HG03039 (cell line): ENCODE measurements at regions not wholly inside any gene's neighbourhood (a gene's known extent, or its start where the extent isn't known, plus 50 kb on each side); places are given as distances from the start of the nearest gene placed in this dataset.
"Not testable (repeated sequence)": the region's sequence is repeated elsewhere in the genome, so short reads cannot be mapped to it uniquely, and the experiment has no call there.

Source experiments
- ATAC-seq: cut with Tn5 transposase; IDR thresholded peaks from one replicate; pipeline ENCODE4 v1.9.1; 2021; ENCODE audit warnings: mild to moderate bottlenecking, moderate library complexity; ENCODE audit not compliant: unreplicated experiment

GRCh38 chr16:66035096-66035495 is 331.4 kb upstream of the CDH5 start:
- no peak for ATAC-seq

- no peak for ATAC-seq
Observed at GRCh38 chr16:66032841-66033240, 333.6 kb upstream of the CDH5 start.

GRCh38 chr16:66030036-66030435 is 336.5 kb upstream of the CDH5 start:
- ATAC-seq = no peak

- ATAC-seq = no peak
Observed at GRCh38 chr16:66028510-66029216, 337.8 kb upstream of the CDH5 start.

- no peak for ATAC-seq
Observed at GRCh38 chr16:66026787-66027330, 339.6 kb upstream of the CDH5 start.

GRCh38 chr16:66026211-66026610 is 340.3 kb upstream of the CDH5 start:
- ATAC-seq = no peak

- ATAC-seq = no peak
Observed at GRCh38 chr16:66025751-66026150, 340.7 kb upstream of the CDH5 start.

GRCh38 chr16:66024567-66024966 is 341.9 kb upstream of the CDH5 start:
- not testable (repeated sequence) for ATAC-seq

- ATAC-seq = no peak
Observed at GRCh38 chr16:66023481-66023880, 343.0 kb upstream of the CDH5 start.

- peak; percentile 78 for ATAC-seq
Observed at GRCh38 chr16:66020642-66021041, 345.8 kb upstream of the CDH5 start.

- ATAC-seq = no peak
Observed at GRCh38 chr16:66020046-66020445, 346.4 kb upstream of the CDH5 start.

GRCh38 chr16:66019502-66019901 is 347.0 kb upstream of the CDH5 start:
- not testable (repeated sequence) for ATAC-seq

GRCh38 chr16:66014221-66014620 is 352.3 kb upstream of the CDH5 start:
- ATAC-seq = no peak

- ATAC-seq = no peak
Observed at GRCh38 chr16:66013486-66013885, 353.0 kb upstream of the CDH5 start.

GRCh38 chr16:66008136-66008535 is 358.4 kb upstream of the CDH5 start:
- ATAC-seq = no peak

- ATAC-seq = no peak
Observed at GRCh38 chr16:66007717-66008116, 358.8 kb upstream of the CDH5 start.

- no peak for ATAC-seq
Observed at GRCh38 chr16:66006485-66006884, 360.0 kb upstream of the CDH5 start.

GRCh38 chr16:66004699-66005098 is 361.8 kb upstream of the CDH5 start:
- ATAC-seq = no peak

- ATAC-seq = no peak
Observed at GRCh38 chr16:66003201-66003600, 363.3 kb upstream of the CDH5 start.

GRCh38 chr16:66002601-66003000 is 363.9 kb upstream of the CDH5 start:
- no peak for ATAC-seq

GRCh38 chr16:66001432-66001831 is 365.1 kb upstream of the CDH5 start:
- ATAC-seq = no peak

- no peak for ATAC-seq
Observed at GRCh38 chr16:65998443-65998842, 368.0 kb upstream of the CDH5 start.

GRCh38 chr16:65994291-65994690 is 372.2 kb upstream of the CDH5 start:
- no peak for ATAC-seq
